CD4-positive, alpha-beta T cell treated with Interleukin-1 beta for 1 hour (primary cell): ENCODE measurements at regions not wholly inside any gene's neighbourhood (a gene's known extent, or its start where the extent isn't known, plus 50 kb on each side); places are given as distances from the start of the nearest gene placed in this dataset.
"Not testable (repeated sequence)": the region's sequence is repeated elsewhere in the genome, so short reads cannot be mapped to it uniquely, and the experiment has no call there.

Experiments used
- DNase-seq, 2 donors: peaks; one replicate each; pipeline ENCODE4 v3.0.0-alpha.2; 2020 to 2022

GRCh38 chr10:108568824-108569223 lies 1354.5 kb downstream of the XPNPEP1 start:
- DNase-seq, result no peak

DNA sequence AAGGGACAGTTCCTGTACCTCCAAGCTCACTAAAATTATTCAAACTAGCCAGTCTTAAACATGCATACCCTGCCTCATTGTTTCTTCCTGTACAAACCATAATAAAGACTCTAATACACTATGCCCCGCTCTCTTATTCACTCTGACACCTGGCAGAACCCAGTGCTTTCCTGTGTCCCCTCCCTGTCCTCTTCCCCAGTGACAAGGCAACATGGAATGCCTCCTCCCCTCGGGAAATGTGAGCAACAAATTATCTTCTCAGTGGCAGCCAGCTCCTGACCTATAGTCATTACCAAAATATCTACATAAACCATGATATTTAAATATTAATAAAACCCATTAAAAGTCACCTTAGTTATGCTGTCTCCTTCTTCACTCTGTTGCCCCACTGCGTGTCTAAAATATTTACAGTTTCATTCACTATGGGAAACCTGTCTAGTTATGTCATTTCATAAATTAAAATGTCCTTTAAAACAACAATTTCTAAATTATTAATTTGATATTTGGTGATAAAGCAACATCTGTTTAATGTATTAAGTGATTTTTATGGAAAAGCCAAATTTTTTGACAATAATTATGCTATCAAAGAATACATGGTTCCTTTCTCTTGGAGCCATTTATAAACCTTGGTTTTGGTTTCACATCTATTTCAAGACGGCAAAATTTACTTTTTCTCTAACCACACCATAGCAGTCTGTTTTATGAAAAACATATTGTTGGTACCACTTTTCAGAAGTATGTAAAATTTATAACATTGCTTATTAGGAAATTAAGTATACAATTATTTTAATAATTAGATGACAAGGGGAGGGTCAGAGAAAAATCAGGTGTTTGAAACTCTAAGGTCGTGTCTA lies 1355.2 kb downstream of the XPNPEP1 start:
- DNase-seq, result no peak

DNA sequence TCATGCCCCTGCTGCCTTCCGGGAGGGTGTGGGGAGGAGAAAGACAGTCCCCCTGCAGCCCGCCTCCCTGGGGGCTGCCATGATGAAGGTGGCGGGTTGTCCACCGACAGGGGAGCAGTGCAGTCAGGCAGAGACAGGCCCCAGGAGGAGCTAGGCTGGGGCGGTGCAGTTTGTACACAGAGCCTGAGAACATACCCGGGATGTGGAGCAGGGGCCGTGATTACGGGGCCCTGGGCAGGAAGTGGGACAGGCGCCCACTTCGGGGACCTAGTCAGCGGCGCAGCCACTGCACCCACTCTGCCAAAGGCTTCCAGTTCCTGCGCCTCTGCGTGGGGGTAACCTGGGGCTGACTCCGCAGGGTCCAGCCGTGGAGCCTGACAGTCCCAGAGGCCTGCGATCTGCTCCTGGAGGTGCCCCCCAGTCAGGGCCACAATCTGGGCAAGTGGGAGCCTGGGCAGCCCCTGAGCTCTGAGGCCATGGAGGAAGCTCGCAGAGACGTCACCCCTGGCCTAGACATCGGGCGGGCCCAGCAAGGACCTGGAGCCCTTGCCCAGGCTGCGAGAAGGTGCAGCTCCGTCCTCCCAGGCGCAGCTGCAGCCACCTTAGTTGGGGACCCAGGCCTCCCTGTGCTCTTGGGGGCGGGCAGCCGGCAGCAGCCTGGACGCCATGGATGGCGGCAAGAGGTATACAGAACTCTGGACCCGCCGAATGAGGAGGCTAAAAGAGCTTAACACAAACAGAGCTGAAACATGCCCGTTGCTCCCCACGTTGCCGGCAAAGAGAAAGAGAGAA lies 1356.8 kb downstream of the XPNPEP1 start:
- no peak for DNase-seq

DNA sequence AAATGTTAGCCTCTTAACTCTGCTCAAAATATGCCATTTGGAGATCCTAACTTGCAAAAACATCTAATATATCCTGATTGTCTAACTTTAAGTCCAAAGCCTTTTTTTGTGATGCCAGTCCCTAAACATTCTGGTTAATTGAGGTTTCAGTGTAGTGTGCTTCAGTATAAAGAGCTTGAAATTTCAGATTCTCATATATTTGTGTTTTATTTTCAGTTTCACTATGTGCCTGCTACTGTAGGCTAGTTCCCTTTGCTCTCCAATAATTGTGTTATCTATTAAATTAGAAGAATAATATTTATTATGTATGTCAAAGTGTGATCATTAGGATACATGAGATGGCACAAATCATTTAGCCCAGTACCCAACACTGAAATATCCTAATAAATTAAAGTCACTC lies 1361.2 kb downstream of the XPNPEP1 start:
- DNase-seq, result no peak

DNA sequence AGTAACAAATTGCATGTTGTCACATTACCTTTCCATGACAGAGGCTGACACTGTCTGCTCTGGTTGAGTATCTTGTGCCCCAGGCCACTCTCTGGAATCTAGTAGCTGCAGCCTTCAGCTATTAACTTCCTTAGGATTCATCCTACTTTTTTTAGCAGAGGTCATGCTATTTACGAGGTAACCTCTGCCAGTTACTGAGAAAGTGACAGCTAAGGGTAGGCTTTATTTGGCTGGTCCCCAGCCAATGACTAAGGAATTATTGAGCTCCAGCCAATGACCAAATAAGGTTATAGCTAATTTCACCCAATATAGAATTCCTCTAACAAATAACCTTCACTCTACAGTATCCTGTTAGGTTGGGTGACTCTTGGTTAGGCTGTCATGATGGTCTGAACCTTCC lies 1361.7 kb downstream of the XPNPEP1 start:
- no peak for DNase-seq

- DNase-seq, result no peak
These were observed 1362.8 kb downstream of the XPNPEP1 start for GRCh38 chr10:108560488-108560887.

- no peak for DNase-seq
These were observed 1367.1 kb downstream of the XPNPEP1 start for GRCh38 chr10:108556186-108556585.

- no peak for DNase-seq
These were observed 1377.4 kb downstream of the XPNPEP1 start for GRCh38 chr10:108545921-108546320.

DNA sequence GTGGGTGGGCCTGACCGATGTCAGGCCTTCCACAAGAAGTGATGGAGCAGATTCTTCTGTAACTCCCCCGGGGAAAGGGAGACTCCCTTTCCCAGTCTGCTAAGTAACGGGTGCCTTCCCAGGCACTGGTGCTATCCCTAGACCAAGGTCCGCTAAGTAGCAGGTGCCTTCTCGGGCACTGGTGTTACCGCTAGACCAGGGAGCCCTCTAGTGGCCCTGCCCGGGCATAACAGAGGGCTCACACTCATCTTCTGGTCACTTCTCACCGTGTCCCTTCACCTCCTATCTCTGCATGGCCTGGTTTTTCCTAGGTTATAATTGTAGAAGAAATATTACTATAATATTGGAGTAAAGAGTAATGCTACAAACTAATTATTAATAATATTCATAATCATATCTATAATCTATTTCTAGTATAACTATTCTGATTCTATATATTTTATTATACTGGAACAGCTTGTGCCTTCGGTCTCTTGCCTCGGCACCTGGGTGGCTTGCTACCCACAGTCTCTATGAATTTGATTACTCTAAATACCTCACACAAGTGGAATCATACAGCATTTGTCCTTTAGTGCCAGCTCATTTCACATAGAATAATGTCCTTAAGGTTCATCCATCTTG lies 1378.7 kb downstream of the XPNPEP1 start:
- DNase-seq, result peak in 1 of 2 donors; percentile 27

DNA sequence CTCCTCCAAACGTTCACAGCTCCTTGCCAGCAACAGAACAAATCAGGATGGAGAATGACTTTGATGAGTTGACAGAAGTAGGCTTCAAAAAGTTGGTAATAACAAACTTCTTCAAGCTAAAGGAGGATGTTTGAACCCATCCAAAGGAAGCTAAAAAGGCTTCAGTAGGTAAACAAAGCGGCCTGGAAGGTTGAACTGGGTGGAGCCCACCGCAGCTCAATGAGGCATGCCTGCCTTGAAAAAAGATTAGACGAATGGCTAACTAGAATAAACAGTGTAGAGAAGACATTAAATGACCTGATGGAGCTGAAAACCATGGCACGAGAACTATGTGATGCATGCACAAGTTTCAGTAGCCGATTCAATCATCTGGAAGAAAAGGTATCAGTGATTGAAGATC lies 1369.0 kb upstream of the SORCS1 start:
- not testable (repeated sequence) for DNase-seq

DNA sequence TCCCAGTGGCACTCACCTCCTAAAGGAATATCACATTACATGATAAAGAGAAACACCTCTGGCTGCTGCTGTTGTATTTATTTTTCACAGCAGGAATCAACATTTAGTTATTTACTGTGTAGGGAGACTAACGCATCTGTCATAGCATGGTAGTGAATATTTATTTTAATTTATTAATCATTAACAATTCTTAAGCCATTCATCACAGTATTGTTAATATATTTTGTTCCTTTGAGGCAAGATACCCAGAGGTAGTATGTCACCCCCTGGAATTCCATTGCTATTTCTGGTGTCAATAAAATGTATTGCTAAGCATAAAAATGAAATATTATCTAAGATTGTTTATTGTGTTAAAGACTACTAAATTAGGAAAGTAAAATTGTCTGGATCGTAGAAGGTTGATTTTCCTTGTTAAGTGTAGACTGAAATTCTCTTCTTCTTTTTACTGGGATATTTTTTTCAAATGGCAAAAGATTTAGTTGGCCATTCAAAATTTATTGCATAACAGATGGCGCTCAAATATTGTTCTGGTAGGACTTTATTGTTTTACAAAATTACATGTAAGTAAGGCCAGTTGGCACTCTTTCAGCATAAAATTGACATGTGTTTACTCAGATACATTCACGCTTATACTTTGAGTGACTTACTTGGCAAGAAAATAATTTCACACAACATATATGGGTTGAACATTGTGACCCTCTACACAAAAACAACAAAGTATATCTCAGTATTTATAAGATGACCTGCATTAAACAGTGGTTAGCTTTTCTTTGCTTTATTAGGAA lies 1358.7 kb upstream of the SORCS1 start:
- no peak for DNase-seq

- DNase-seq, result no peak
These were observed 1357.5 kb upstream of the SORCS1 start for GRCh38 chr10:108521827-108522492.

GRCh38 chr10:108515821-108516220 lies 1351.3 kb upstream of the SORCS1 start:
- DNase-seq, result no peak

DNA sequence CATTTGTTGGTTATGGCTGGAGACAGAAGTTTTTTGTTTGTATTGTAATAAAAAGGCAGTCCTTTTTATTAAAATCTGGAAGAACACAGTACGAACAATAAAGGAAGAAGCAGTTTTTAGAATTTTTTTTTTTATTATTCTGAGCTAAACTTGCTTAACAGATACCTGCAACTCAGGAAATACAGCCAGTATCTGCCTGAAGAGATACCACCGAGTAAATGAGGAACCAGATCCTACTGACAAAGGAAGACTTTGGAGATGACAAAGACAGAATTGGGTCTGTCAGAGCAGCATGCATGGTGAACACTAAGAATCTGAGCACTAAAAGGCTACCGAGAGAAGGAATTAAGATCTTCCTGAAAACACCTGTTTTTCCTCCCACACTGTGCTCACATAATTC lies 1335.9 kb upstream of the SORCS1 start:
- no peak for DNase-seq

GRCh38 chr10:108496106-108496505 lies 1331.6 kb upstream of the SORCS1 start:
- no peak for DNase-seq

- DNase-seq, result no peak
These were observed 1326.4 kb upstream of the SORCS1 start for GRCh38 chr10:108490944-108491343.

- DNase-seq, result no peak
These were observed 1306.9 kb upstream of the SORCS1 start for GRCh38 chr10:108471420-108471819.

- DNase-seq, result no peak
These were observed 1305.4 kb upstream of the SORCS1 start for GRCh38 chr10:108469940-108470339.

GRCh38 chr10:108465871-108466641 lies 1301.5 kb upstream of the SORCS1 start:
- no peak for DNase-seq

GRCh38 chr10:108462005-108462404 lies 1297.5 kb upstream of the SORCS1 start:
- DNase-seq, result no peak

DNA sequence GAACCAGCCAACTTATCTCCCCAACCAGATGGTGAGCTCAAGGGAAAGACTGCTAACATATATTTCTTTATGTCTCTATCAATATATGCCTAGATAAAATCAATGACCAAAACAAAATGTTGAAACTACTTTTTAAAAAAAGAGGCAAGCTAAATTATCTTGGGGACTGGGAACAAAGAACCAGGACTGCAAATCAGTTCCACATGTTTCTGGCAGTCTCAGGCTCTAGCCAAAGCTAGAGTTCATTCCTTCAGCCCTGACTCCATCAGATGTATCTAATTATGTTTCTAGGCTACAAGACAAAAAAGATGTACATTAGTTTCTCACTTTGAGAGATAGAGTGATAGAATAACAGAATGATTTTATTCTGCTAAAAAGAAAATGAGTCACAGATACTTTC lies 1290.3 kb upstream of the SORCS1 start:
- DNase-seq, result no peak
